GM06990 (cell line): ENCODE measurements at regions not wholly inside any gene's neighbourhood (a gene's known extent, or its start where the extent isn't known, plus 50 kb on each side); places are given as distances from the start of the nearest gene placed in this dataset.
"Not testable (repeated sequence)": the region's sequence is repeated elsewhere in the genome, so short reads cannot be mapped to it uniquely, and the experiment has no call there.

Experiments used
- DNase-seq: peaks from one replicate; pipeline ENCODE4 v3.0.0-alpha.2; 2011; ENCODE audit not compliant: insufficient read length; ENCODE audit errors: extremely low read depth
- H3K27me3 ChIP-seq: replicated peaks from 2 replicates; pipeline ENCODE4 v1.6.0; 2011; ENCODE audit warnings: low read length; ENCODE audit not compliant: control insufficient read depth, insufficient read depth
- H3K36me3 ChIP-seq: 2 replicates; pipeline ENCODE4 v1.5.1; 2011; ENCODE audit warnings: low read length; ENCODE audit not compliant: control insufficient read depth, insufficient read depth
- H3K4me3 ChIP-seq: replicated peaks from 2 replicates; pipeline ENCODE4 v1.5.1; 2011; ENCODE audit warnings: low read depth, mild to moderate bottlenecking, control low read depth, low read length
- TF ChIP-seq, protein P1 (sequence below): IDR thresholded peaks from 2 replicates; pipeline ENCODE4 v1.5.1; 2011; ENCODE audit warnings: low read length, control low read depth, mild to moderate bottlenecking, inconsistent platforms; ENCODE audit not compliant: insufficient read depth, poor library complexity, severe bottlenecking

DNA sequence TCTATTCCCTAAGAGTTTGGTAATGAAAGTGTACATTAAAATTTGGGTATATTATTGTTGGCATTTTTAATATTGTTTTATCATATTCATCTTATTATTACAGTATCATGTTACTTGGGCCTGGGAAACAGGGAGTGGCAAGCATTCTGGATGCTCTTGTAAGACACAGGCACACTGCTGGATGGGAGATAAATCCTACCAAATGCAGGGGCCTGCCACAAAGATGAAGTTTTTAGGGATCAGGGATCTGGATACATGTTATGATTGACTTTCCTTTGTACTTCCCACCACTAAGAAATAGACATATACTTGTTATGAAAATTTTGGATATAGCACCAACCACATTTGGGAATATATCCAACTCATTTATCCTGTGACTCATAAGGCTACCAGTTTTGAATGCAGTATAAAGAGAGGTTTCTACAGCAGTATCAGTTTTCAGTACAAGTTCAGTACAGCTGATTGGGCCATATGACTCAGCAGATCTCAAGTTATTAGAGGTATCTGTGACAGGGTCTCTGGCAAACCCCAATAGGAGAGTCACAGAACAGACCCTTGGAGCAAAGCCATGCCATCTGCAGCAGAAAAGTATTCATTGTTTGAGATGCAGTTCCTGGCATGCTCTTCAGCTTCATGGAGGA, 360.1 kb downstream of the DMAC1 start:
- no peaks in the 10 kb centered on the region for H3K36me3 ChIP-seq
- H3K27me3 ChIP-seq, result no peaks in the 10 kb centered on the region; the same call in 1 of the 2 replicates
- H3K4me3 ChIP-seq, result no peak overlapping the region
- TF ChIP-seq, protein P1, sequence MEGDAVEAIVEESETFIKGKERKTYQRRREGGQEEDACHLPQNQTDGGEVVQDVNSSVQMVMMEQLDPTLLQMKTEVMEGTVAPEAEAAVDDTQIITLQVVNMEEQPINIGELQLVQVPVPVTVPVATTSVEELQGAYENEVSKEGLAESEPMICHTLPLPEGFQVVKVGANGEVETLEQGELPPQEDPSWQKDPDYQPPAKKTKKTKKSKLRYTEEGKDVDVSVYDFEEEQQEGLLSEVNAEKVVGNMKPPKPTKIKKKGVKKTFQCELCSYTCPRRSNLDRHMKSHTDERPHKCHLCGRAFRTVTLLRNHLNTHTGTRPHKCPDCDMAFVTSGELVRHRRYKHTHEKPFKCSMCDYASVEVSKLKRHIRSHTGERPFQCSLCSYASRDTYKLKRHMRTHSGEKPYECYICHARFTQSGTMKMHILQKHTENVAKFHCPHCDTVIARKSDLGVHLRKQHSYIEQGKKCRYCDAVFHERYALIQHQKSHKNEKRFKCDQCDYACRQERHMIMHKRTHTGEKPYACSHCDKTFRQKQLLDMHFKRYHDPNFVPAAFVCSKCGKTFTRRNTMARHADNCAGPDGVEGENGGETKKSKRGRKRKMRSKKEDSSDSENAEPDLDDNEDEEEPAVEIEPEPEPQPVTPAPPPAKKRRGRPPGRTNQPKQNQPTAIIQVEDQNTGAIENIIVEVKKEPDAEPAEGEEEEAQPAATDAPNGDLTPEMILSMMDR, result no peak
- no peak for DNase-seq

DNA sequence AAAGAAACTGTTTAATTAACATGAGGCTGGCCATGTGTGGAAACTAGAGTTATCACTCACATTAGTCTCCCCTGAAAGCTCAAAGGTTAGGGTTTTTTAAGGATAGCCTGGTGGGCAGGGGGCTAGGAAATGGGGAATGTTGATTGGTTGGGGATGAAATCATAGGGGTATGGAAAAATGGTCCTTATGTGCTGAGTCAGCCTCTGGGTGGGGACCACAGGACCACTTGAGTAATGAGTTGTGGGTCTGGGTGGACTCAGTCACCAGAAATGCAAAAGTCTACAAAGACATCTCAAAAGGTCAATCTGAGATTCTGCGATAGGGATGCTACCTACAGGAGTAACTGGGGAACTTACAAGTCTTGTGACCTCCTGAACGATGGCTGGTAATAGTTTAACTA, 362.8 kb downstream of the DMAC1 start:
- Histone ChIP-seq H3K27me3 (no peaks in the 10 kb centered on the region; the same call in 1 of the 2 replicates), H3K4me3 (no peak overlapping the region), H3K36me3 (no peaks in the 10 kb centered on the region)
- no peak for DNase-seq
- TF ChIP-seq, protein P1, result no peak

DNA sequence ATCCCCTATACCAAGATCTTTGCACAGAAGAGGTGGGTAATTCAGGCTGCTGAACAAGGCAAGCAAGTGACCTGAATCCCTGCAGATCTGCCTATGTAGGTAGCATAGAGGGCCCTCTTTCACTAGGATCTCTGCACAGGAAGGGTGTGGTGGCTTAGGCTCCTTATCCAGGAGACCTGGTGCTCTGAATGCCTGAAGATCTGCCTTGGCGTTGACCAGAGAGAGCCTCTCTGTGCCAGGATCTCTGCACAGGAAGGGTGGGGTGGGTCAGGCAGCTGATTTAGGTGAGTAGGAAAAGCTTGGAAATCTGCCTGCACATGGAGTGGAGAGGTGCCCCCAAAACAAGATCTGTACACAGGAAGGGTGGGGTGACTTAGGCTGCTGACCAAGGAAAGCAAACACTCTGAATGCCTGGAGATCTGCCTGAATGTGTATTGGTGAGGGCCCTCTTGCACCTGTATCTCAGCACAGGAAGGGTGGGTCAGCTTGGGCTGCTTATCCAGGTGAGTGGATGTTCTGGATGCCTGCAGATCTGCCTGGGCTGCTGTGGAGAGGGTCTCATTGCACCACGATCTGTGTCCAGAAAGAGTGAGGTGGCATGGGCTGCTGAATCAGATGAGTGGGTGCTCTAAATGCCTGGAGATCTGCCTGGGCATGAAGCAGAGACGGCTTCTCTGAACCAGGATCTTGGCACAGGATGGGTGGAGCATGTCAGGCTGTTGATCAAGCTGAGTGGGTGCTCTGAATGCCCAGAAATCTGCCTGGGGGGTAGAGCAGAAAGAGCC, 365.9 kb downstream of the DMAC1 start:
- H3K4me3 ChIP-seq, result no peak overlapping the region
- no peak for DNase-seq
- H3K27me3 ChIP-seq, result no peaks in the 10 kb centered on the region; the same call in 1 of the 2 replicates
- no peaks in the 10 kb centered on the region for H3K36me3 ChIP-seq
- TF ChIP-seq, protein P1, result no peak

DNA sequence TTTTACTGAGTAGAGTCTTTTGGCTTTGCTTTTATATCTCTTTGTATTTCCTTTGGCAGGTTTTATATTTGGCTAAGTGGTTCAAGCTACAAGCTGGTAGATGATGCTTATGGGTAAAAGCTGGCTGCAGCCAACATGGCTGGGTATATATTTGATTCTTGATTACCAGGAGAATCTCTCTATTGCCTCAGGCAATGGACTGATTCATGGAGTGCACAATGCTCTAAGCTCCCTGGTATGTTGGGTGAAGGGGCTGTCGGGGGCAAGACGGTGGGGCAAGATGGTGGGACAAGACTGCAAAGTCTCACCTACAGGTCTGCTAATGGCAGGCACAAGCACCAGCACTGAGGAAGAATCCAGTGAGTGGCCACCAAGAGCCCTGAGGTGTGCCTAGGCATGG, 366.6 kb downstream of the DMAC1 start:
- Histone ChIP-seq H3K4me3 (no peak overlapping the region), H3K27me3 (no peaks in the 10 kb centered on the region; the same call in 1 of the 2 replicates), H3K36me3 (no peaks in the 10 kb centered on the region)
- no peak for DNase-seq
- TF ChIP-seq, protein P1, result no peak

DNA sequence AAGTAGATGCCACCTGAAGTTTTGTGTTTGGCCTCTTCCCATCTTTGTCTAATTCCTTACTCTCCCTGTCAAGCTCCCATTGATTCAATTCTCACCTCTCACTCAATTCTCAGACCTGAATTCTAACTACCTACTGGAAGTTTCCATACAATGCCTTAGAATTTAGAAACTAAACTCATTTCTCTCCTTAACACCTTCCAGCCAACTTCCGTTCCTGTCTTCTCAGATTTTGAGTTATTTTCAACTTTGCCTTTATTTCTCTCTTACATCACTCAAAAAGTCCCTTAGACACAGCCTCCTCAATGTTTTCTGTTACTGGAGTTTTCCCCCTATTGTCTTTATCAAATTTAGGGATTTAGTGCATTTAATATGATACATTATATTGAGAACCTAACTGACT, 382.2 kb downstream of the DMAC1 start:
- not testable (repeated sequence) for H3K36me3 ChIP-seq, DNase-seq, H3K4me3 ChIP-seq, H3K27me3 ChIP-seq

DNA sequence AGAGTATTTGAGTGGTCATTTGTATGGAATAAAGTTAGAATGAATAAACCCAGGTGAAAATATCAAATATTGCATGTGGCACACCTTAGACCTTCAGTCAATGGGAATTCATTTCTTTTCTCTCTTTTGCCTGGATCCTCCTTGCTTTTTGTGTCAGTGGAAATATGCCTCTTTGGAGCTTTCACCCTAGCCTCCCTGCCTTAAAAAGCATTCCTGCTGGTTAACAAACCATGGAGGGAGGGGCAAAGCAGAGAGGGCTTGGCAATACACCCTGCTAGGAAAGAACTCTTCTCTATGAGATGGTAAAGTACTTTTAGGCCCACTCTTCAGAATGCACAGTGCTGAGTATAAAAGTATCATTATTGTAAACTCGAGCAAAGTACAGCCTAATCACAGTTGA, 383.7 kb downstream of the DMAC1 start:
- no peak for DNase-seq
- no peak overlapping the region for H3K4me3 ChIP-seq
- H3K36me3 ChIP-seq, result no peaks in the 10 kb centered on the region
- TF ChIP-seq, protein P1, result no peak
- no peaks in the 10 kb centered on the region for H3K27me3 ChIP-seq
